ENCODE measurements at regions not wholly inside any gene's neighbourhood (a gene's known extent, or its start where the extent isn't known, plus 50 kb on each side); places are given as distances from the start of the nearest gene placed in this dataset.

- no peak for TF ChIP-seq POLR2A (IDR thresholded peaks at IDR 0.05)
- TF ChIP-seq CTCF (IDR thresholded peaks at IDR 0.05) = no peak
These were observed 175.0 kb upstream of the ARHGEF9 start for GRCh38 chrX:63959975-63960374.
